Naive B cell (primary cell): ENCODE measurements at regions not wholly inside any gene's neighbourhood (a gene's known extent, or its start where the extent isn't known, plus 50 kb on each side); places are given as distances from the start of the nearest gene placed in this dataset.

Experiments
- ATAC-seq, 2 donors: fragments of 150-1000 bp; cut with Tn5 transposase; 2 replicates each; pipeline ENCODE4 v1.10.0; 2021; ENCODE audit warnings: low read depth in 2 of 2, mild to moderate bottlenecking in 2 of 2, moderate library complexity in 2 of 2
- DNase-seq: peaks from one replicate; pipeline ENCODE4 v3.0.0; 2022
- H3K27ac Mint-ChIP-seq, 6 donors: one replicate each; pipeline ENCODE4 v1.8.0; 2020 to 2022; ENCODE audit warnings: mild to moderate bottlenecking in 6 of 6, mixed read lengths in 6 of 6, moderate library complexity in 5 of 6, inconsistent platforms in 2 of 6
- H3K27me3 Mint-ChIP-seq, 3 donors: one replicate each; pipeline ENCODE4 v1.8.0; 2021 to 2022; ENCODE audit warnings: mixed read lengths in 3 of 3, mild to moderate bottlenecking in 1 of 3
- H3K36me3 Mint-ChIP-seq, 2 donors: one replicate each; pipeline ENCODE4 v1.8.0; 2020 to 2022; ENCODE audit warnings: mixed read lengths in 2 of 2, inconsistent platforms in 1 of 2, mild to moderate bottlenecking in 1 of 2
- H3K4me1 Mint-ChIP-seq, 3 donors: one replicate each; pipeline ENCODE4 v1.8.0; 2020 to 2022; ENCODE audit warnings: mixed read lengths in 3 of 3, inconsistent platforms in 1 of 3, mild to moderate bottlenecking in 1 of 3, moderate library complexity in 1 of 3
- H3K4me3 Mint-ChIP-seq, 8 donors: one replicate each; pipeline ENCODE4 v1.8.0; 2020 to 2022; ENCODE audit warnings: mild to moderate bottlenecking in 8 of 8, mixed read lengths in 8 of 8, moderate library complexity in 8 of 8, inconsistent platforms in 2 of 8
- H3K9me3 Mint-ChIP-seq, 7 donors: one replicate each; pipeline ENCODE4 v1.8.0; 2020 to 2022; ENCODE audit warnings: mixed read lengths in 7 of 7, mild to moderate bottlenecking in 5 of 7, inconsistent platforms in 2 of 7, moderate library complexity in 1 of 7

GRCh38 chr6:167671977-167672687 lies 154.6 kb upstream of the AFDN start:
- ATAC-seq (no peak), DNase-seq (no peak)
- H3K27ac Mint-ChIP-seq = peak overlapping the region in 1 of 6 donors; percentile 65
- H3K9me3 Mint-ChIP-seq = peaks cover 0 to 16% (median 12%) of the 10 kb centered on the region in 7 donors
- H3K4me3 Mint-ChIP-seq = no peak overlapping the region
- peaks cover 7 to 38% (median 29%) of the 10 kb centered on the region in 3 donors for H3K27me3 Mint-ChIP-seq
- H3K36me3 Mint-ChIP-seq = no peaks in the 10 kb centered on the region
- no peaks in the 10 kb centered on the region for H3K4me1 Mint-ChIP-seq

DNA sequence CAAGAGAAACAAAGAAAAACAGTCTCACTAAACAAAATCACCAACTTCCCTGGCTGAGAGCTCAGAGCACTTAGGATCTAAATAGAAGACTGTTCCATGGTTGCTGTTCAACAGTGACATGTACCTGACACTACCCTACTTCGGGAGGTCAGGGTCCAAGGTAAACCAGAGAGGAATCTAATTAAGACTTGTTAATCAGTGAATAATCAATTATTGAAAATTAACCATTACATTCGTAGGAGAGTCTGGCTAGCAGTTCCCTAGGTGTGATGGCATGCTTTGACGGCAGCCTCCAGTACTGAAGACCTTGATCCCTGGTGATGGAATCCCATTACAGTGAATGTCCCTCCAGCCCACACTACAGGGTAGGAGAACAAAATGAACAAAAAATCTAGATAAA lies 154.0 kb upstream of the AFDN start:
- ATAC-seq (no peak), DNase-seq (no peak)
- Mint-ChIP-seq H3K4me1 (no peaks in the 10 kb centered on the region), H3K36me3 (no peaks in the 10 kb centered on the region), H3K4me3 (no peak overlapping the region), H3K9me3 (peaks cover 0 to 16% (median 12%) of the 10 kb centered on the region in 7 donors), H3K27ac (no peak overlapping the region), H3K27me3 (peaks cover 9 to 41% (median 35%) of the 10 kb centered on the region in 3 donors)

- Mint-ChIP-seq H3K27ac (no peak overlapping the region), H3K27me3 (peaks cover 14 to 48% (median 46%) of the 10 kb centered on the region in 3 donors), H3K4me3 (no peak overlapping the region), H3K9me3 (peaks cover 0 to 16% (median 12%) of the 10 kb centered on the region in 7 donors), H3K36me3 (no peaks in the 10 kb centered on the region), H3K4me1 (peaks cover 0 to 9% (median 0%) of the 10 kb centered on the region in 3 donors)
- DNase-seq (no peak), ATAC-seq (no peak)
Observed at GRCh38 chr6:167673946-167674345, 152.8 kb upstream of the AFDN start.

DNA sequence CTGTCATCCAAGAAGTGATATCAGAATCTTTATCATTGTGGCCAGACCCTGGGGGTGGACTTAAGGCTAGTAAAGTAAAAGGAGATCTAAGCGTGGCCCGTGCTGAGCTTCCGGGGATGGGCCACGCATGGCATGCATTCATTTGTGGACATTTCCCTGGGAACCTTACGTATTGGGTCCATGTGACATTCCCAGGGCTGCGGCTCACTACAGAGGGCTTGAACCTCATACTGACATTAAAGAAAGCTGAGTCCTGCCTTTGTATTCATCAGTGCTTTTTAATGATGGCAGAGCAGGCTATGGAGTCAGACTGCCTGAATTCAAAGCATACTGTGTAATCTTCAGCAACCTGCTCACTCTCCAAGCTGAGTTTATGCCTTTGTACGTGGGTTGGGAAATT lies 152.2 kb upstream of the AFDN start:
- peaks cover 0 to 9% (median 0%) of the 10 kb centered on the region in 3 donors for H3K4me1 Mint-ChIP-seq
- peaks cover 19 to 53% (median 51%) of the 10 kb centered on the region in 3 donors for H3K27me3 Mint-ChIP-seq
- no peak overlapping the region for H3K4me3 Mint-ChIP-seq
- H3K36me3 Mint-ChIP-seq = no peaks in the 10 kb centered on the region
- no peak for ATAC-seq
- H3K27ac Mint-ChIP-seq = no peak overlapping the region
- DNase-seq = no peak
- peaks cover 0 to 16% (median 12%) of the 10 kb centered on the region in 7 donors for H3K9me3 Mint-ChIP-seq

GRCh38 chr6:167676000-167676665 lies 150.6 kb upstream of the AFDN start:
- Mint-ChIP-seq H3K36me3 (no peaks in the 10 kb centered on the region), H3K4me3 (no peak overlapping the region), H3K27me3 (peaks cover 31 to 69% (median 68%) of the 10 kb centered on the region in 3 donors), H3K9me3 (peaks cover 0 to 16% (median 12%) of the 10 kb centered on the region in 7 donors), H3K27ac (no peak overlapping the region), H3K4me1 (peaks cover 0 to 9% (median under 1%) of the 10 kb centered on the region in 3 donors)
- DNase-seq (no peak), ATAC-seq (no peak)

DNA sequence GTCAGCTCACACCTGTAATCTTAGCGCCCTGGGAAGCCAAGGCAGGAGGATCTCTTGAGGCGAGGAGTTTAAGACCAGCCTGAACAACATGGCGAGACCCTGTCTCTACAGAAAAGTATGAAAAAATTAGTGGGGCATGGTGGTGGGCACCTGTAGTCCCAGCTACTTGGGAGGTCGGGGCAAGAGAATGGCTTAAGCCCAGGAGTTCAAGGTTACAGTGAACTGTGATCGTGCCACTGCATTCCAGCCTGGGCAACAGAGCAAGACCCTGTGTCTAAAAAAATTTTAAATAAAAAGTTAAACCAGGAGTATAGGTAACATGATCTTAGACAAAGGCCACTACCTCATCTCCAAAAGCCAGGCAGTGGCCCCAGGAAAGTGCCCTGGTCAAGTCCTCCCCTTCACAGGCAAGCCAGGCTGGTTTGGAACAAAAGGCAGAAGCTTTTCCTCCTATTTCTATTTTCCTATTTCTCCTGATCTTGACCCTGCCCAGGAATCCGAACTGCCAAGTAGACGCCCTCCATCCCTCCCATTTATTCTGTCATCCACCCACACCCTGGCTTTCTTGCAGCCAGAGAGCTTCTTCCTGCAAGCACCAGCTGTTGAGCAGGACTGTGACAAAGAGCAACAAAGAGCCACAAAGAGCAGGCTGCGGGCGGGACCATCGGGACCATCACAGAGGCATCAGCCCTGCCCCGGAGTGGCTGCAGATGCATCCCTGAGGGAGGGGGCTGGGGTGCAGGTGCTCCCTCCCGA lies 149.9 kb upstream of the AFDN start:
- H3K27ac Mint-ChIP-seq = no peak overlapping the region
- H3K9me3 Mint-ChIP-seq = peaks cover 0 to 10% (median 6%) of the 10 kb centered on the region in 7 donors
- H3K27me3 Mint-ChIP-seq = peaks cover 36 to 77% (median 75%) of the 10 kb centered on the region in 3 donors
- DNase-seq (no peak), ATAC-seq (no peak)
- H3K36me3 Mint-ChIP-seq = peaks cover 4 to 7% of the 10 kb centered on the region in 2 donors
- H3K4me3 Mint-ChIP-seq = peak overlapping the region in 1 of 8 donors; percentile 44
- H3K4me1 Mint-ChIP-seq = peaks cover 0 to 9% (median 8%) of the 10 kb centered on the region in 3 donors

DNA sequence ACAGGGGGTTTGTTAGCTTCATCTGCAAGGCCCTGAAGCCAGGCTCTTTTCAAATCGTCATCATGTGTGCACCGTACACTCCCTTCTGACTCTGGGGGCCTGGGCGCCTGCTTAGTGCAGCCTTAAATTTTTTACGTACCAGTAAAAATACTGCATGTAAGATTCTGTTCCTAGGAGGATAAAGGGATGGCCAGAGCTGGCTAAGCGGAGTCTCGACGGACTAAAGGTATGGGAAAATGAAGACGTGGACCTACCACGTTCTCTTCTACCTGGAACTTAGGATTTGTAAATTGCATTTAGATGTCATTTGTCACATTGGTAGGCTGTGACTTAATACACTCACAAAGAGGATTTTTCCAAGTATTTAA lies 149.3 kb upstream of the AFDN start:
- no peak for DNase-seq
- no peak overlapping the region for H3K27ac Mint-ChIP-seq
- ATAC-seq = no peak
- H3K4me3 Mint-ChIP-seq = no peak overlapping the region
- H3K9me3 Mint-ChIP-seq = peaks cover 0 to 4% (median 2%) of the 10 kb centered on the region in 7 donors
- peaks cover 37 to 81% (median 81%) of the 10 kb centered on the region in 3 donors for H3K27me3 Mint-ChIP-seq
- peaks cover 5 to 9% of the 10 kb centered on the region in 2 donors for H3K36me3 Mint-ChIP-seq
- H3K4me1 Mint-ChIP-seq = peaks cover 0 to 9% (median 8%) of the 10 kb centered on the region in 3 donors

DNA sequence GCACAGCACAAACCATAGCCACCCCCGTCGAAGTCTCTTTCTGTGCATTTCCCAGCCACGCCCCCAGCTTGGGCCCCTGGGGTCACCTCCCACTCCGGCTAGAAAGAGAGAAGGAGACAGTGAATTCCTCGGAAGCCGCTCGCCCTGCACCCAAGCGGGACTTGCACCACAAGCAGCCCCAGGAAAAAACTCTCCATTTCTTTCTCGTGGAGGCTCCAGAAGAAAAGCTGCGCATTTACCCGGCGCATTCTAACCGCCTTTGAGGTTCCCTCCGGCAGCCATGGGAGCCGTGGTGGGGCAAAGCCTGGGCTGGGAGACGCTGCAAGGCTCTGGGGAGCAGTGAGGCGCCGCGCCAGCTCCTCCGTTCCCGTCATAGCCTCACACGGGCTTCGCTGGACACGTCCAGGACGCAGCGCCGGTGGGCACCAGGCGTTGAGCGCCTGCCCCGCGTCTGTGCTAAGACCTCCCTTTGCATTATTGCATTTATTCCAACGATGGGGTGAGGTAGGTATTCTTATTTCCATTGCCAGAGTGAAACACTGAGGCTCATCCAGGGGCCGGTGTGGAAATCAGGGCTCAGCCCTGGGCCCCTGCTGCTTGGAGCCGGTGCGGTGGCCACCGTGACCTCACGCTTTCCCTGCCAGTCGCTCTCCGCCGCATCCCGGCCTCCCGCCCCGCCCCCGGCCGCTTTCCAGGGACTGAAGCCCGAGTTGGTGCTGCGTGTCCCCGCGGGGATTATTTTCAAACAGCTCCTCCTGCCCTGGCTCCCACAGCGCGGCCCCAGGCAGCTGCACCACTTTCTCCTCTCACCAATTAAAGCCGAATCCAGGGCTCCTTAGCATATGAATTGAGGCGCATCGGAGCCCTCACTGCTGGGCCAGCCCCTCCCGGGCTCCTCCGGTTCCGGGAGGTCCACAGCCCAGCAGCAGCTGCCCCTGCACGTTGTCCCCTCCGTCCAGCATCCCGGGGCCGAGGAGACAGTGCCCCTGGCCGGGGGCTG lies 148.3 kb upstream of the AFDN start:
- ATAC-seq (no peak), DNase-seq (no peak)
- Mint-ChIP-seq H3K27me3 (peaks cover 45 to 89% (median 86%) of the 10 kb centered on the region in 3 donors), H3K9me3 (peaks cover 0 to 3% (median 0%) of the 10 kb centered on the region in 7 donors), H3K4me3 (no peak overlapping the region), H3K4me1 (peaks cover 0 to 9% (median 8%) of the 10 kb centered on the region in 3 donors), H3K36me3 (peaks cover 5 to 9% of the 10 kb centered on the region in 2 donors), H3K27ac (no peak overlapping the region)

- no peak for ATAC-seq
- peaks cover 5 to 9% of the 10 kb centered on the region in 2 donors for H3K36me3 Mint-ChIP-seq
- H3K27ac Mint-ChIP-seq = no peak overlapping the region
- H3K4me3 Mint-ChIP-seq = peak overlapping the region in 1 of 8 donors; percentile 10
- H3K9me3 Mint-ChIP-seq = peaks cover 0 to 5% (median 0%) of the 10 kb centered on the region in 7 donors
- peaks cover 0 to 10% (median 9%) of the 10 kb centered on the region in 3 donors for H3K4me1 Mint-ChIP-seq
- no peak for DNase-seq
- H3K27me3 Mint-ChIP-seq = peaks cover 49 to 94% (median 90%) of the 10 kb centered on the region in 3 donors
Observed at GRCh38 chr6:167679122-167679736, 147.5 kb upstream of the AFDN start.

GRCh38 chr6:167679790-167680604 lies 146.7 kb upstream of the AFDN start:
- ATAC-seq = no peak
- Mint-ChIP-seq H3K4me3 (peak overlapping the region in 1 of 8 donors; percentile 10), H3K27me3 (peaks cover 47 to 94% (median 92%) of the 10 kb centered on the region in 3 donors), H3K9me3 (peaks cover 0 to 5% (median 0%) of the 10 kb centered on the region in 7 donors), H3K27ac (no peak overlapping the region), H3K4me1 (peaks cover 4 to 13% (median 12%) of the 10 kb centered on the region in 3 donors), H3K36me3 (peaks cover 5 to 9% of the 10 kb centered on the region in 2 donors)
- DNase-seq = no peak

DNA sequence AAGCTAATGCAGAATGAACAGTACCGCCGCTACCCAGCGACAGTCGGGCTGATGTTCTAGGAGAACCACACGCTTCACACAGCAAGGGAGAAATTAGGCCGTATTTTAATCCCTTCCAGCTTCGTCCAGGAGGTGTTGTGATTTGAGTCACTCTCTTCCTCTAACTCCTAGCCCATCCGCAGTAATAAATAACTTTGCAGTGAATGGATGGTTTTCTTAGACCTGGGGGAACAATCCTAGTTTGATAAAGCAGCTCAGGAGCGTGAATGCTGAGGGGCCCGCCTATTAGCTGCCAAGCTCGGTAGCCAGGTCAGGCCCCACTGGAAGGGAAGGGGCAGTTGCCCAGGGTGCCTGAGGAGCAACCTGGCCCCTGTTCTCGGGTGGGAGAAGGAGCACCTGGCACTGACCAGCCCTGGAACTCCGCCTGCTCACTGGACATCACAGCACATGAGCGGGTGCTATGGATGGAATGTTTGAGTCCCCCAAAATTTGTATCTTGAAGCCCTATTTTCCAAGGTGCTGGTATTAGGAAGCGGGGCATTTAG lies 146.0 kb upstream of the AFDN start:
- Mint-ChIP-seq H3K9me3 (peaks cover 0 to 5% (median 0%) of the 10 kb centered on the region in 7 donors), H3K36me3 (peaks cover 5 to 9% of the 10 kb centered on the region in 2 donors), H3K4me3 (no peak overlapping the region), H3K4me1 (peaks cover 10 to 20% (median 19%) of the 10 kb centered on the region in 3 donors), H3K27ac (peak overlapping the region in 1 of 6 donors; percentile 33), H3K27me3 (peaks cover 51 to 96% (median 90%) of the 10 kb centered on the region in 3 donors)
- ATAC-seq (no peak), DNase-seq (no peak)
